H9 (cell line): ENCODE measurements at regions not wholly inside any gene's neighbourhood (a gene's known extent, or its start where the extent isn't known, plus 50 kb on each side); places are given as distances from the start of the nearest gene placed in this dataset.

Source experiments
- DNase-seq: peaks from one replicate; pipeline ENCODE4 v3.0.0-alpha.2; 2017
- H2AFZ ChIP-seq: one replicate; pipeline ENCODE4 v1.6.1; 2013; ENCODE audit warnings: mild to moderate bottlenecking, low read length, control low read depth, moderate library complexity
- H2AK5ac ChIP-seq: 2 replicates; pipeline ENCODE4 v1.6.1; 2013; ENCODE audit warnings: low read length, control low read depth, mixed read lengths; ENCODE audit not compliant: insufficient read length
- H2BK120ac ChIP-seq: one replicate; pipeline ENCODE4 v1.6.1; 2013; ENCODE audit warnings: low read depth, mild to moderate bottlenecking, low read length, control low read depth, inconsistent platforms; ENCODE audit not compliant: poor library complexity, severe bottlenecking
- H2BK12ac ChIP-seq: 2 replicates; pipeline ENCODE4 v1.6.1; 2013; ENCODE audit warnings: low read length, control low read depth, mixed read lengths, low read depth; ENCODE audit not compliant: insufficient read length
- H2BK15ac ChIP-seq: 2 replicates; pipeline ENCODE4 v1.6.1; 2013; ENCODE audit warnings: low read depth, low read length, control low read depth
- H2BK20ac ChIP-seq: one replicate; pipeline ENCODE4 v1.6.1; 2013; ENCODE audit warnings: low read depth, mild to moderate bottlenecking, low read length, control low read depth, inconsistent platforms; ENCODE audit not compliant: poor library complexity, severe bottlenecking
- H2BK5ac ChIP-seq: 2 replicates; pipeline ENCODE4 v1.6.1; 2013; ENCODE audit warnings: low read length, control low read depth, mixed read lengths; ENCODE audit not compliant: insufficient read length
- H3K14ac ChIP-seq: 2 replicates; pipeline ENCODE4 v1.6.1; 2013; ENCODE audit warnings: low read length, control low read depth; ENCODE audit not compliant: insufficient read depth
- H3K18ac ChIP-seq: 2 replicates; pipeline ENCODE4 v1.6.1; 2013; ENCODE audit warnings: low read depth, mild to moderate bottlenecking, mixed read lengths, low read length, control low read depth; ENCODE audit not compliant: insufficient read length
- H3K23ac ChIP-seq: 2 replicates; pipeline ENCODE4 v1.6.1; 2013; ENCODE audit warnings: low read length, control low read depth, mixed read lengths, low read depth; ENCODE audit not compliant: insufficient read length
- H3K23me2 ChIP-seq: 2 replicates; pipeline ENCODE4 v1.6.1; 2013; ENCODE audit warnings: low read depth, mild to moderate bottlenecking, mixed read lengths, low read length, control low read depth; ENCODE audit not compliant: insufficient read length, poor library complexity, severe bottlenecking
- H3K27ac ChIP-seq: 2 replicates; pipeline ENCODE4 v1.5.1; 2013; ENCODE audit warnings: low read length, control low read depth, mixed read lengths, low read depth; ENCODE audit not compliant: insufficient read length
- H3K27me3 ChIP-seq: 2 replicates; pipeline ENCODE4 v1.6.1; 2013; ENCODE audit warnings: low read length, control low read depth, inconsistent platforms; ENCODE audit not compliant: insufficient read depth
- H3K4ac ChIP-seq: 2 replicates; pipeline ENCODE4 v1.6.1; 2013; ENCODE audit warnings: low read depth, mild to moderate bottlenecking, control low read depth, inconsistent platforms, low read length, moderate library complexity
- H3K4me1 ChIP-seq: 2 replicates; pipeline ENCODE4 v1.6.1; 2013; ENCODE audit warnings: low read length, control low read depth, inconsistent platforms; ENCODE audit not compliant: insufficient read depth
- H3K4me2 ChIP-seq: 2 replicates; pipeline ENCODE4 v1.6.1; 2013; ENCODE audit warnings: low read length, control low read depth, mixed read lengths; ENCODE audit not compliant: insufficient read length, insufficient read depth
- H3K56ac ChIP-seq: 2 replicates; pipeline ENCODE4 v1.6.1; 2013; ENCODE audit warnings: low read depth, mild to moderate bottlenecking, mixed read lengths, low read length, control low read depth; ENCODE audit not compliant: insufficient read length
- H3K79me1 ChIP-seq: 2 replicates; pipeline ENCODE4 v1.6.1; 2013; ENCODE audit warnings: low read depth, mild to moderate bottlenecking, moderate library complexity, low read length, control low read depth, inconsistent platforms; ENCODE audit not compliant: insufficient read depth, poor library complexity, severe bottlenecking
- H3K79me2 ChIP-seq: 2 replicates; pipeline ENCODE4 v1.6.1; 2013; ENCODE audit warnings: low read length, control low read depth, inconsistent platforms; ENCODE audit not compliant: insufficient read depth
- H3K9ac ChIP-seq: 2 replicates; pipeline ENCODE4 v1.6.1; 2013; ENCODE audit warnings: low read length, control low read depth, mixed read lengths; ENCODE audit not compliant: insufficient read length; ENCODE audit errors: extremely low read depth
- H3K9me3 ChIP-seq: one replicate; pipeline ENCODE4 v1.6.1; 2013; ENCODE audit warnings: low read depth, low read length, inconsistent platforms; ENCODE audit not compliant: control insufficient read depth
- H3T11ph ChIP-seq: one replicate; pipeline ENCODE4 v1.6.1; 2013; ENCODE audit warnings: mild to moderate bottlenecking, low read length, control low read depth, inconsistent platforms
- H4K20me1 ChIP-seq: one replicate; pipeline ENCODE4 v1.6.1; 2013; ENCODE audit not compliant: control insufficient read depth, insufficient read length, insufficient read depth
- H4K5ac ChIP-seq: 2 replicates; pipeline ENCODE4 v1.6.1; 2013; ENCODE audit warnings: low read depth, mild to moderate bottlenecking, mixed read lengths, low read length, control low read depth; ENCODE audit not compliant: insufficient read length
- H4K8ac ChIP-seq: replicated peaks from 2 replicates; pipeline ENCODE4 v1.6.1; 2013; ENCODE audit warnings: low read length, control low read depth, mixed read lengths, low read depth; ENCODE audit not compliant: insufficient read length
- H4K91ac ChIP-seq: 2 replicates; pipeline ENCODE4 v1.6.1; 2013; ENCODE audit warnings: low read depth, mild to moderate bottlenecking, moderate library complexity, mixed read lengths, low read length, control low read depth; ENCODE audit not compliant: insufficient read length
- H3K27ac Mint-ChIP-seq, 3 experiments: 2 replicates in 2 of 3; 3 replicates in 1 of 3; pipeline ENCODE4 v1.8.0; 2020 to 2021; ENCODE audit warnings: mixed read lengths in 3 of 3, mild to moderate bottlenecking in 1 of 3, moderate library complexity in 1 of 3
- H3K27me3 Mint-ChIP-seq: 2 replicates; pipeline ENCODE4 v1.8.0; 2021; ENCODE audit warnings: low read depth, mild to moderate bottlenecking, moderate library complexity, mixed read lengths
- H3K36me3 Mint-ChIP-seq, 3 experiments: 2 replicates in 2 of 3; 3 replicates in 1 of 3; pipeline ENCODE4 v1.8.0; 2020 to 2021; ENCODE audit warnings: low read depth in 3 of 3, mixed read lengths in 3 of 3; ENCODE audit not compliant: insufficient read depth in 1 of 3
- H3K4me1 Mint-ChIP-seq, 2 experiments: 2 replicates each; pipeline ENCODE4 v1.8.0; 2020; ENCODE audit warnings: mixed read lengths in 2 of 2
- H3K4me3 Mint-ChIP-seq, 2 experiments: 2 replicates in 1 of 2; 3 replicates in 1 of 2; pipeline ENCODE4 v1.8.0; 2020 to 2021; ENCODE audit warnings: mild to moderate bottlenecking in 2 of 2, mixed read lengths in 2 of 2, moderate library complexity in 1 of 2
- H3K9me3 Mint-ChIP-seq, 2 experiments: 2 replicates in 1 of 2; 3 replicates in 1 of 2; pipeline ENCODE4 v1.8.0; 2020; ENCODE audit warnings: mild to moderate bottlenecking in 2 of 2, mixed read lengths in 2 of 2, moderate library complexity in 1 of 2
- CTCF ChIP-seq: fragments of 200-600 bp; sonication (generic); conservative IDR thresholded peaks from 3 replicates; pipeline ENCODE4 v1.8.0; 2021; ENCODE audit warnings: antibody characterized with exemption, mild to moderate bottlenecking

DNA sequence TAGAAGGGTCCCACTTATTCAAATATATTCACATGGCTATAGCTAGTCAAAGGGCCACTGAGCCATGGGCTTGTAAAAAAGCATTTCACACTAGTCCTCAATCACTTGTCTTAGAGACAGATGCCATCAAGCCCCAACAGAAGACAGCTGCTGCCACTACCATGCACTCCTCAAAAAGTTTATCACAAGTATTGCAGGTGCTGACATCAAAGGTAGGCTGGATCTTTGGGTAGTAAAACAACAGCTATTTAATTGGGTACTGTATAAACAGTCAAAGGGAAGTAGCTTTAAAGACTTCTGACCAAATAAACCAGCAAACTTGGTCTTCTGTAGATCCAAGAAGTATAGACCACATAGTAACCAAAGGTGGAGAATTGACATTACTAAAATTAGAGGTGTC is 59.2 kb upstream of the FER start:
- Histone ChIP-seq H2AFZ (no peak overlapping the region), H3K79me2 (no peaks in the 10 kb centered on the region), H2BK120ac (no peak overlapping the region), H3K79me1 (no peaks in the 10 kb centered on the region), H3K27ac (no peak overlapping the region), H3K4ac (no peak overlapping the region), H4K8ac (no peak overlapping the region), H3K9me3 (no peaks in the 10 kb centered on the region), H2BK15ac (no peak overlapping the region), H2AK5ac (no peak overlapping the region), H3K27me3 (no peaks in the 10 kb centered on the region), H3K9ac (no peak overlapping the region), H3K4me1 (peaks cover 11% of the 10 kb centered on the region; the same call in 1 of the 2 replicates), H2BK5ac (no peak overlapping the region), H4K20me1 (no peaks in the 10 kb centered on the region), H2BK12ac (no peak overlapping the region), H3K23me2 (no peaks in the 10 kb centered on the region), H3K56ac (no peak overlapping the region), H3K14ac (no peak overlapping the region), H3K18ac (no peak overlapping the region), H4K91ac (no peak overlapping the region), H4K5ac (no peak overlapping the region), H3T11ph (no peak overlapping the region), H3K4me2 (no peak overlapping the region), H2BK20ac (no peak overlapping the region), H3K23ac (no peak overlapping the region)
- Mint-ChIP-seq H3K4me1 (peaks cover 38 to 40% of the 10 kb centered on the region in 2 experiments), H3K27me3 (peaks cover 2% of the 10 kb centered on the region; the same call in 1 of the 2 replicates), H3K27ac (no peak overlapping the region; a peak in 1 of 7 replicates), H3K36me3 (peaks cover 0 to 6% (median 0%) of the 10 kb centered on the region in 3 experiments; a peak in 1 of 7 replicates), H3K9me3 (no peaks in the 10 kb centered on the region; a peak in 1 of 5 replicates), H3K4me3 (no peak overlapping the region)
- TF ChIP-seq CTCF = no peak
- DNase-seq = no peak
